NOMO-1 treated with dmso at 0.1 percent for 144 hours (cell line): ENCODE measurements at regions not wholly inside any gene's neighbourhood (a gene's known extent, or its start where the extent isn't known, plus 50 kb on each side); places are given as distances from the start of the nearest gene placed in this dataset.

Experiments
- DNase-seq: peaks from one replicate; lab custom pipeline; 2025; ENCODE audit not compliant: unreplicated experiment; lab: John Stamatoyannopoulos, UW

DNA sequence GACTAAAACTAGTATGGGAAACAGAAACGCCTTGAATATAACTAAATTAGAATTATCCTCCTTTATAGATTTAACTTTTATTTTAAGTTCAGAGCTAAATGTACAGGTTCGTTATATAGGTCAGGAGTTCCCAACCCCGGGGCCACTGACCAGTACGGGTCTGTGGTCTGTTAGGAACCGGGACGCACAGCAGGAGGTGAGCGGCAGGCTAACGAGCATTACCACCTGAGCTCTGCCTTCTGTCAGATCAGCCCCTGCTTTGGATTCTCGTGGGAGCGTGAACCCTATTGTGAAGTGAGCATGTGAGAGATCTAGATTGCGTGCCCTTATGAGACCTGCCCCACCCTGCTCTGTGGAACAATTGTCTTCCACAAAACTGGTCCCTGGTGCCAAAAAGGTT lies 51.0 kb downstream of the FAT4 start:
- no peak for DNase-seq

DNA sequence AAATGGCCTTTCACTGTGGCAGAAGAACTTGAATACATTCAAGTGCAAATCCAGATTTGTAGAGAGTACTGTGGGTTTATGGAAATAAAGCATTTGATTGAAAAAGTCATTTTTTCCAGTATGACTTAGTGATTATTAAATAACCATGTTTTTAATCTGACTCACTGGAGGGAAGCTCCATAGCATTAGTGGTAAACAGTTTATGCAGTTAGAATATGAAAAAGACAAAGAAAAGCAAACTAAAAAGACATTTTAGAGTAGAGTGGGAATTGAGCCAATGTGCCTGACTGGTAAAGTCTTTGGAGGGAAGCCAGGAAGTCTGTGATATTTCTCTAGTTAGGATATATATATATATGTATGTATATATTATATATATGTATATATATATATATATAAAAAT lies 53.4 kb downstream of the FAT4 start:
- DNase-seq: no peak

DNA sequence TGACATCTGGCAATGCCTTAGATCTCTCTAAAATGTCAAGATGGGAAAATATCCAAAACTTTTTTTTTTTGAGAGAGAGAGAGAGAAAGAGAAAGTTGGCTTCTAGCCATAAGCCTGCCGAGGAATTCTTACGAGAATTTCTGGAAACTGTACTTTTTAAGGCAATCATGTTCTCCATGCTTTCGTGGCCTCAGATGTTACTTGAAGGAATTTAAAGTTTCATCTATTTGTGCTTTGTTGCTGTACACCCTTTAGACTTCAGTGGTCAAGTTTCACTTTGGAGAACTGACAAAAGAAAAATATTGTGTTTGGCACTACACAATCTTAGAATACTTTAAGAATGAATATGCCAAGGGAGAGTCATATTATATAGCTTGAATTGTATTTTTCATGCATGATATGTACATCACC lies 53.9 kb downstream of the FAT4 start:
- no peak for DNase-seq

DNA sequence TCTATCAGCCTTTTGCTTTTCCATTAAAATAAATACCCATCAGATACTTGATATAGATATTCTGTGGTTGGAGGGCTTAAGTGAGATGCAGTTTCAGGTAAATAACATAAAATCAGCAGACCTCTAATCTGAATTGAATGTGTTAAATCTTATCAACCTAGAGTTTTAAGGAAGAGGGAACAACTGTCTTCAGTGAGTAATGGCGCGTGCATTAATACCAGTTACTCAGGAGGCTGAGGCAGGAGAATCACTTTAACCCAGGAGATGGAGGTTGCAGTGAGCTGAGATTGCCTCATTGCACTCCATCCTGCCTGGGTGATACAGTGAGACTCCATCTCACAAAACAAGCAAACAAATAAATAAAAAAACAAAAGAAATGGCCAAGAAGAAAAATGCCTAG lies 54.3 kb downstream of the FAT4 start:
- no peak for DNase-seq

DNA sequence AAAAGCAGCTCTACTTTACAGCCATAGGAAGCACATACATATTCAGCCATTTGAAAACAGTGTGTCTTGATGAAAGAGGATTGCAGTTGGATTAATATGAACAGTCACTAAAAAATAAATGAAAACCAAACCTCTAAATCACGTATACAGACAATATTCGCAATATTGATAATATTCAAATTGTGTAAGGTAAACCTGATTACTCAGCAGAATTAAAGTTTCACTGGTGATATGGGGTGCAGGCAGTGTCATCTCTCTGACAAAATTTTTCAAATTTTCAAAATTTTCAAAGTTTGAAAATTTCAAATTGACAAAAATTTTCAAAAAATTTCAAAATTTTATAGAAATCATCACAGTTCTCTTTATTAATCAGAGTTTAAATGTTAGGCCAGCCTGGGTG lies 55.7 kb downstream of the FAT4 start:
- no peak for DNase-seq

DNA sequence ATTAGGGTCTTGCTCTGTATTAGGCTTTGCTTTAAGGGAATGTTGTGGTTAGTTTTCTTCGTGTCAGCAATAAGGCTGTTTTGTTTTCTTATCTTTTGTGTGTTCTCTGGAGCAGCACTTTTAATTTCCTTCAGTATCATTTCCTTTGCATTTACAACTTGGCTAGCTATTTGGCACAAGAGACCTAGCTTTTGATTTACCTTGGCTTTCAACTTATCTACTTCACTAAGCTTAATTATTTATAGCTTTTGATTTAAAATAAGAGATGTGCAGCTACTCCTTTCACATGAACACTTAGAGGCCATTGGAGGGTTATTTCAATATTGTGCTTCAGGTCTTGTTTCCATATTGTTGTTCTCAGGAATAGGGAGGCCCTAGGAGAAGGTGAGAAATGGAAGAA lies 68.2 kb downstream of the FAT4 start:
- no peak for DNase-seq

DNA sequence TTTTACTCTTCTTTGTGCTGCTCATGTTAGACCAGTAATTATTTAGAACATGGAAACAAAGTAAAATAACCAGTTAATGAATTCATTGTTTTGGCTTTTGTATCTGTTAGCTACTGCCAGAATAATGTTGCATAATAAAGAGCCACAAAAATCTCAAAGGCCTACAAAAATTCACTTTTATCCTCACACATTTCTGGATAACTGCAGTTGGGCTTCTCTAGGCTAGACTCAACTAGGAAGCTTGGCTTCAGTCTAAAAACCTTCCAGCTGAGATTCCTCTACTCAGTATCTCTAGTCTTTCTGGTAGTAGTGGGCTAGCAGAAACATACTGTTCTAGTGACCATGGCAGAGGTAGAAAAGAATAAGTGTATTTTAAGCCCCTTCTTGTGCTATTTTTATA lies 73.0 kb downstream of the FAT4 start:
- no peak for DNase-seq

DNA sequence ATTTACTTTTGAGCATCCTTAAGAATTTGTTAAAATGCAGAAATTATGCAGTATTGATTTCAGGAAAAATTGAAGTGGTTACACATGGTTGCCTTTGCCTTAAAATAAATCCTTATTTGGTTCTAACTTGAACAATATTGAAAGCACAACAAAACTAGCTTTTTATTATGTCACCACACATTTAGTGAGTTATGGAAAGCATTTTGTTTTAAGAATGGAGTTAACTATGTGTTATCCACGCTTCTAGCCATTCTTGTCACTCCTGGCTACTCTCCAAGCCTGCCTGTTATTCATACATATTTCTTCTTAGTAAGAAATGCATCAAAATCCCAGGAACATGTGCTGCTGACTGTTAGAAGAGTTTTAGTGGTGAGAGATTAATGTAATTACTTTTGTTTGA lies 73.9 kb downstream of the FAT4 start:
- no peak for DNase-seq

DNA sequence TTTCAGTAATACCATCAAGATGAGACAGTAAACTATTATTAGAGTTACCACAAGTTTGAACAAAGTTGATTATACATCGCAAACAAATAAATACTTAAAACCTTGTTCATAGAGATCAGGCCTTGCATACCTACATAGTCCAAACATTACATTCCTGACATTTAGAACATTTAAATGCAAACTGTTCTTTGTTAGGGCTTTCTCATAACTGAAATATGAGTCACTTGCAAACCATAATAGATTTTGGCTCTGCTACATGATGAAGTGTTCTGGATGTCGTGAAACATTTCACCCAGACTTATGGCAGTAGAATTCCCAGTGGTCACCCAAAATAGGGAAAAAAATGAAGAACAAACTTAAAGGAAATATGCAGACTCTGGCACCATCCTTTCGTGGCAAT lies 75.0 kb downstream of the FAT4 start:
- DNase-seq: no peak

DNA sequence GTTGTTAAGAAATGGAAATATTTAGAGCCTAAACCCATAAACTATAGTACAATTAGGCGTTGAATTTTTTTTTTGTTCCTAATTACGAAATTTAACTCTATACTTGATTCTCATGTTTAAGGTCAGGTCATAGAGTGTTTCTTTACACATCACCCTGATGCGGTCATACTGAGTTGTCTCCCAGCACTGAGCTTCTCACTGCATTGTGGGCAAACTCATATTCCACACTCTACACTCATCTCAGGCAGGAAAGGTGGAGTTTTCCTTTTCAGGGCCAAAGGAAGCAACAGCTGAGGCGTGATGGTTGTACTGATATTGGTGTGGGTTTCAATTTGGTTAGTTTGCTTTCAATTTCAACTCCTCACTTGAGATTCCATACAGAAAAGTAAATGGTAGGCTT lies 75.4 kb downstream of the FAT4 start:
- DNase-seq: no peak

DNA sequence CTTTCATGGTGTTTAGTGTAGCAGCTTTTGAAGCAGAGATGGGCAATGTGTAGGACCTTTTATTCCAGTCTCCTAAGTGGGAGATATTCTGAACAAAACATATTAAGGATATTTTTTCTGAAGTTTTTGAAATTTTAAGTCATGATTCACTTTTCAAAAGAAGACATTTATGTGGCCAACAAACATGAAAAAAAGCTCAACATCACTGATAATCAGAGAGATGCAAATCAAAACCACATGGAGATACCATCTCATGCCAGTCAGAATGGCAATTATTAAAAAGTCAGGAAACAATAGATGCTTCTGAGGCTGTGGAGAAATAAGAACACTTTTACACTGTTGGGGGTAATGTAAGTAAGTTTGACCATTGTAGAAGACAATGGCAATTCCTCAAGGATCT lies 76.0 kb downstream of the FAT4 start:
- DNase-seq: no peak

DNA sequence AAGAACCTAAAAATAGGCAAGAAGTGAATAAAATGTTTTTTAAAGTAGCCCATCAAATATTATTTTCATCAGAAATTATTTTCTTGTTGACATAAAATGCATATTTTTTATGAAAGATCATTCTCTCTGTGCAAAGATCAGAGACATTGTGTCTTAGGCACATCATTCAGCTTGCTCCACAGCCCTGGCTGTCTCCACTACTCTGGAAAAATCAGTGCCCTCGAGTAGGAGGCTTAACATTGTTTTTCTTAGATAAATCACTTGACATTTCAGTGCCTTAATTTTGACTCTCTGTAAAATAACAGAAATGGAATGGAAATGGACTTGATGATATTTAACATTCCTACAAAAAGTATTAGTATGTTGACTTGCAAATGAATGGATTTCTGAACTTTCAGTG lies 77.9 kb downstream of the FAT4 start:
- DNase-seq: no peak

DNA sequence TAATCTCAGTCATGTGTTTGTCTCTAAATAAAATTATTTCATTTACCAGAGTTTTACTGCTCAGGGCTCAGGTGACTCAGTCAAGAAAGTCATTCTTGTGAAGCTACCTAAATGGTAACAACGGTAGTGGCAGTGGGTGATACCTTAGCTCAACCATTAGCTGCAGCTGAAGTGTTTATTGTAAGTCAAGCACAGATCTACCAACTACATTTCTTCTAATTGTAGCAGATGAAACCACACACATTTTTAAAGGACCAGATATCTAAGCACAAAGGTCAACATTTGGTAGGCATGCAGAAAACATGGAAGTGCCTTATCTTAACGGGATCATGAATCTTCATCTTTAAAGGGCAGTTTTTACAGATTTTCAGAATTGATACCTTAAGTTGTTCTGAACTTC lies 79.1 kb downstream of the FAT4 start:
- no peak for DNase-seq

DNA sequence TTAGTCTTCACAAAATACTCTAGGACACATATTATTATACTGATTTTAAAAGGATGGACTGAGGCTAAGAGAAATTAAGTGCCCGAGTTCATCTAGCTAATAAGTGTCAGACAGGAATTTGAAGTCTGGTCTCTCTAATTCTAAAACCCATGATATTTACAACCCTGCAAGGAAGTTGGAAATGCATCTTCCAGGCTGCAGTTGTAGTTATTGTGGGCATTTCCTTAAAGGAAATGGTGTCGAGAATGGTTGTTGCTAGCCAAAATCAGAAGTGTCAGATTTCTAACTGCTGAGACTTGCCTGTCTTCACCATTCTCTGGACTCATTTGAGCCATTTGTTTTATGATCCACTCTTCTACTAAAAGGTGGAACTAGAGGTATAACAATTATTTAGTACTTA lies 82.5 kb downstream of the FAT4 start:
- DNase-seq: no peak

DNA sequence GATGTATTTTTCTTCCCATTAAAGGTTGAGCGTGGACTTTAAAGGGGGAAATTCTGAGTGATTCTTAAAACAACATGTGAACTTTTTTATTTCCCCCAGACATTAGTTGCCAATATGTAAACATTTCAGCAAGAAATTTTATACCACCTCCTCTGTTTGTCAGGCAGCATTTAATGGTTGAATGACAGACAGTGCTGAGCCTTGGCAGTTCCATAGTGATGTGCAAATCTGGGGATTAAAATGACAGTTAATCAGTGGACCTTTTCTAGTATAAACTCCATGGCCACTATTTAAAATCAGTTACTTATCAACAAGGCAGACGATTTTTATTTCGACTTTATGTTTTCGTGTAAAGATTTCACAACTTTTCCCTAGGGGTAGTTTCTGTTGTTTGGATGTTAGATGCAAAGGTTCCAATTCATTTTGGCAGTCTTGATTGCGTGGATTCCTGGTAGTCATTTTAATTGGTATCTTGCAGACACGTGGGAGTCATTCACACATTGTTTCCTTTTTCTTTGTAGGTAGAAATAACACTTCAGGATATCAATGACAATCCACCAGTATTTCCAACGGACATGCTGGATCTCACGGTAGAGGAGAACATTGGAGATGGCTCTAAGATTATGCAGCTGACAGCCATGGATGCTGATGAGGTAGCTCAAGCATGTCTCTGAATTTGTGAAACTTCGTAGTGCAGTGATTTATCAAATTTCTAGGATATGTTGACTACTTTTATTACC lies 83.7 kb downstream of the FAT4 start:
- no peak for DNase-seq

DNA sequence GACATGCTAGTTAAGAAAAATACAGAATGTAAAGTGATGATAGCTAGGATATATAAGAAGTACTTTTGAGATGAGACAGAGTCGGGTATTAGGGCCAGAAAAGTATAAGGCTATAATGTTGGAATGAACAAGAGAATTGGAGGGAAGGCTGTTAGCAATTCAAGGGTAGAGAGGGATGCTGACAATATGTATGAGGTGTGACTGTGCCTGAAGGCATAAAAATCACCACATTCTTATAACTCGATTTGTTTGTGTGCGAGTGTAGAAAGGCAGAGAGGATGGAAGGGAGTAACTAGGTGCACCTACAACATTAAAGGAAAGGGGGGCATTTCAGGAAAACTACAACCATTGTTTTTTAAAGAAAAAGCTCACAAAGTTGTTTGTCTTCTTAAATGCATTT lies 86.0 kb downstream of the FAT4 start:
- no peak for DNase-seq

DNA sequence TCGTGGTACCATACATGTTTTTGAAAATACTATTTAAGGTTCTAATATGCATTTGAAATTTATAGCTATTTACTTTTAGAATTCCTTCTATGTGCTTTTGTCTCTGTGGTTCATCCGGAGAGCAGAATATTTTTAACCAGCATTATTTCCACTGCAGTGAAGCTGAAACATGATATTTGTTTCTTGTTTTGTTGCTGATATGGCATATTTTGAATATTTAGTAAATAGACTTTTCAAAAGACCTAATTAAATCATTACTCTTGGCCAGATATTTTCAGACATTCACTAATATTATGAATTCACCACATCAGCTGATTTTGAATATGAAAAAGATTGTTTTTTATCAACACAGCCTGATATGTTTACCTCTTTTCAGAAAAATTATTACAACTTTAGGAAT lies 87.0 kb downstream of the FAT4 start:
- DNase-seq: no peak

DNA sequence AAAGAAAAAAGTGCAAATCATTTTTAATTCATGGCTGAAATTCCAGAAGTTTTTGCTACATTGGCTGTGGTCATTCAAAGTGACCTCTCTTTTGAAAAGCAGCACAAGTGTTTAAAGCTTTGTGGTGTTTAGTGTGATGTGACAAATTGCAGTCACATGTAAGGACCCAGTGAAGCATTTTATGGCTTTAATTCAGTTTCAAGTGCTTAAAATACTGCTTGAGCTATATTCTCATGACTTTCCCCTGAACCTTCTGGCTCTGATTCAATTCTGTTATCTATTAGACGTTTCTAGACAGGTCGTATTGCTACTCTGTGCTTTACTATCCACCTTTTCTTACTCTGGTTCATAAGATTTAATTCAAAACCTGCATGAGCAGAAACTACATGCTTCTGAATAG lies 105.8 kb downstream of the FAT4 start:
- no peak for DNase-seq

DNA sequence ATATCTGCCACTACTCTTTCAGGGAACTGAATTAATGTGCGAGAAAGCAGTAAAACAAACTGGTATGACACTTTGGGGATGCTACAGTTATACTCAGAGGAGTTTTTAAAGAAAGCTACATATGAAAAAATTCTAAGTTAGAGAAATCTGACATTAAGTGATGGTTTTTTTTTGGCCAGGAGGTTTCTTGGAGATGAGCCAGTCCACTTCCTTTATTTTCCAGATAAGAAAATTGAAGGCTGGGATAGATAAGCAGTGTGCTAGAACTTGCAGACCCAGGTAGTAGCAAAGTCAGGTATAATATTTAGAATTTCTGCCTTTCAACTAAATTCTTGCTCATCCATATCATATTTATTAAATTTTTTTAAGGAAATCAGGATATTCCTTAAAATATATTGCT lies 106.8 kb downstream of the FAT4 start:
- no peak for DNase-seq

DNA sequence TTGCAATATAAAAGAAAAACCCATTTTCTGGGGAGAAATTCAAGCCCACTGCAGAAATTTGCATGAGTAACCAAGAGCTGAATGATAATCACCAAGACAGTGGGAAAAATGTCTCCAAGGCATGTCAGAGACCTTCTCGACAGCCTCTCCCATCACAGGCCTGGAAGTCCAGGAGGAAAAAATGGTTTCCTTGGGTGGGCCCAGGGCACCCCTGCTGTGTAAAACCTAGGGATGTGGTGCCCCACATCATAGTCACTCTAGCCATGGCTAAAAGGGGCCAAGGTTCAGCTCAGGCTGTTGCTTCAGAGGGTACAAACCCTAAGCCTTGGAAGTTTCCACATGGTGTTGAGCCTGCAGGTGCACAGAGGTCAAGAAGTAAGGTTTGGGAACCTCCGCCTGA lies 108.4 kb downstream of the FAT4 start:
- no peak for DNase-seq

DNA sequence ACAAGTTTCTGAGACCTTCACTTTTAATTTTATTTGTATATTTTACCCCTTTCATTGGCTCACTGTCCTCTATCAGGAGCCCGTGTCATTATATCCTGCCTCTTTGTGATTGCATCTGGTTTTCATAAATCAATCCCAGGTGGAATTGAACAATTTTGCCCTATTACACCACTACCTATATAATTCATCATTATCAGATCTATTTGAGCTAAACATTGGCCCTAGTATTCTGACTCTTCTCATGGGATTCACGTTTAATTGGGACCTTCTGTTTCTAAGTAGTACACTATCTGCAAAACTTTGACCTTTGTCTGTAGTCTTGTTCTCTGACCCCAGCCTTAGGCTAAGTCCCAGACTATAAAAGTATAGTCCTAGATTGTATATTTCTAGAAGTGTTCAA lies 114.1 kb downstream of the FAT4 start:
- no peak for DNase-seq

DNA sequence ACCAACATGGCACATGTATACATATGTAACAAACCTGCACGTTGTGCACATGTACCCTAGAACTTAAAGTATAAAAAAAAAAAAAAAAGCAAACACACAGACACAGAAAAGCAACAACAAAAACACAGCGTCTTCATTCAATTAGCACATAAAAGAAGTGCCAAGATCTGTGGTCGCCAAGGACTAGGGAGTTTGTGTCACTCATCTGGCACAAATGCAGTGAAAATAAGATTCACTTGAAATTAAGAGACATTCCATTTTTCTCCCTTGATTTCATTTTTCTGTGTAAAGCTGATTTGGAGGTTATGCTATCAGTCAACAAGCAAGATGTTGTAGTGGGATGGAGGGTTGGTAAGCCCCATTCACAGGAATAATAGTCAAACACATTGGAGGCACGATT lies 115.3 kb downstream of the FAT4 start:
- DNase-seq: no peak

DNA sequence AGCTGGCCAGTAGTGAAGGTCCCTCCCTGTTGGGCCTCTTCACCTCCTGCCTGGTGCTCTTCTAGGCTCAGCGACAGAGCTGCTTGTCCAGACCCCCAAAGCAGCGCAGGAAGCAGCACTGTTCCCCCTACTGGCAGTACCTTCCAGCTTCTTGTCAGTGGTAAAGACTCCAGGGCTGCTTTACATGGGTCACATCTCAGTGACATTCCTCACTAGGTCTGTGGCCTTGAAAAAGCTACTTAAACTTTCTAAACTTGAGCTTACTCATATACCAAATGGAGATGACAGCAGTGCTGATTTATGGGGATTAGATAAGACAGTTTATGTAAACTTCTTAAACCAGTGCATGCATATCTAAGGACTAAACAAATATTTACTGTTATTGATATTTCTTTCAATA lies 117.3 kb downstream of the FAT4 start:
- DNase-seq: no peak

DNA sequence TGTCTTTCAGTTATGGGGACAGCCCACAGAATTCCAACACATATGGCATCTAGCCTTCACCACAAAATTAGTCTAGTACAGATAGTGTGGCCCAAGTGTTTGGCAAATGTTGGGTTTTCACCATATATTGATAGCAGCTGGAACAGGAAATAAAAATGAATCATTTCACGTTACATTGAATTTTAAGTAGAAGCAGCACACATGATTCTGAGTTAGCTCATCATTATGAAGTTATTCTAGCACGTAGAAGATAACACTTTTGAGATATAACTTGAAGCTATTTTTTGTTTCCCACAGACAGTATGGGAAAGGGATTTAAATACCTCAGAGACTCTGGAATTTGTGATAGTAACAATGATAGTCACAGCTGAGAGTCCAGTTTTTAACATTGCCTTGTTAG lies 118.7 kb downstream of the FAT4 start:
- no peak for DNase-seq
